22Rv1 (cell line): ENCODE measurements at regions not wholly inside any gene's neighbourhood (a gene's known extent, or its start where the extent isn't known, plus 50 kb on each side); places are given as distances from the start of the nearest gene placed in this dataset.

Experiments used
- ZFX ChIP-seq: fragments of 450-650 bp; IDR thresholded peaks from 2 replicates; pipeline ENCODE4 v1.6.1; 2017; ENCODE audit warnings: antibody characterized with exemption, borderline replicate concordance
- TF ChIP-seq, protein P1 (sequence below): fragments of 450-650 bp; IDR thresholded peaks from 2 replicates; pipeline ENCODE4 v1.5.1; 2017; ENCODE audit warnings: mild to moderate bottlenecking

DNA sequence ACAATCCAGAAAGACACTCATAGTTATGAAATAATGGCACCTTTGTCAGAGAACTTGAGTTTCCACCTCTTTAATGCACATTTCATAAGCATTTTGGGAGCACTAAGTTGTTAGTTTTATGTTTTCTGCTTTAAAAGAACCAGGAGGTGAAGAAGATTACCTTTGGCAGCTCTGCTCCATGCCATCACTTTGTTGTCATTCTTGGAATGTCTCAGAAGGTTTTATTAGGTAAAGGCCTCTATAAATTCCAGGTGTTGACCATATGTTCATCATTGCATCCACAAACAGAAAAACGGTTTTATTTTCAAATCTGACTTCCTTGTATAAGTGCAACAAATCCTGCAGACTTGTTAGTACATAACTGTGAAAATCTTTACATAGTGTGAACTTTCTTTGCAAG, 424.8 kb downstream of the MDFIC start:
- TF ChIP-seq, protein P1, sequence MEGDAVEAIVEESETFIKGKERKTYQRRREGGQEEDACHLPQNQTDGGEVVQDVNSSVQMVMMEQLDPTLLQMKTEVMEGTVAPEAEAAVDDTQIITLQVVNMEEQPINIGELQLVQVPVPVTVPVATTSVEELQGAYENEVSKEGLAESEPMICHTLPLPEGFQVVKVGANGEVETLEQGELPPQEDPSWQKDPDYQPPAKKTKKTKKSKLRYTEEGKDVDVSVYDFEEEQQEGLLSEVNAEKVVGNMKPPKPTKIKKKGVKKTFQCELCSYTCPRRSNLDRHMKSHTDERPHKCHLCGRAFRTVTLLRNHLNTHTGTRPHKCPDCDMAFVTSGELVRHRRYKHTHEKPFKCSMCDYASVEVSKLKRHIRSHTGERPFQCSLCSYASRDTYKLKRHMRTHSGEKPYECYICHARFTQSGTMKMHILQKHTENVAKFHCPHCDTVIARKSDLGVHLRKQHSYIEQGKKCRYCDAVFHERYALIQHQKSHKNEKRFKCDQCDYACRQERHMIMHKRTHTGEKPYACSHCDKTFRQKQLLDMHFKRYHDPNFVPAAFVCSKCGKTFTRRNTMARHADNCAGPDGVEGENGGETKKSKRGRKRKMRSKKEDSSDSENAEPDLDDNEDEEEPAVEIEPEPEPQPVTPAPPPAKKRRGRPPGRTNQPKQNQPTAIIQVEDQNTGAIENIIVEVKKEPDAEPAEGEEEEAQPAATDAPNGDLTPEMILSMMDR: no peak
- TF ChIP-seq ZFX: no peak
